ENCODE measurements at regions not wholly inside any gene's neighbourhood (a gene's known extent, or its start where the extent isn't known, plus 50 kb on each side); places are given as distances from the start of the nearest gene placed in this dataset.

DNA sequence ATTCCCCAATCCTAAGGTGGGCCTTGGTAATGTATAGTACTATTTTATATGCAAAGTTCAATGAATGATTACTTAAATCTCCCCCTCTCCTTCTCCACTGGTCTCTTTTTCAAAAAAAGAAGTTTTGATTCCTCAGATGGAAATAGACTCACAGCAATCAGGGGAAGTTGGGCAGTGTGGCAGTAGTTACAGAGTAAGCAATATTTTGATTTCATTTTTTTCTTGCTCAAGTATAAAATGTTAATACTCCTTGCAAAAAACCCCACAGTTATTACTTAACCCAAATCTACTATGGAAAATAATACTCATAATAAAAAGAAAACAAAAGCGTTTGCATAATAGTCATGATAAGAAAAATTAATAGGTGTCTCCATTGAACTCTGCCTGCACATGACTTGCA, 56.9 kb upstream of the CXCL8 start:
- Histone ChIP-seq H3K27me3 (ENCODE audit: control insufficient read depth in 1 of 2, insufficient read depth in 2 of 2, low read length in 2 of 2) (no peaks in the 10 kb centered on the region; a peak in 1 of 5 replicates), H3K4me2 (ENCODE audit: low read depth, low read length) (no peak overlapping the region), H4K20me1 (ENCODE audit: insufficient read depth, low read length) (no peaks in the 10 kb centered on the region), H2AFZ (ENCODE audit: low read length) (no peak overlapping the region), H3K9ac (ENCODE audit: insufficient read depth, low read depth, low read length) (no peak overlapping the region), H3K36me3 (replicated peaks in 1 of 2; ENCODE audit: control insufficient read depth in 1 of 2, insufficient read depth in 2 of 2, low read length in 2 of 2) (no peaks in the 10 kb centered on the region), H3K9me3 (ENCODE audit: low read length) (no peaks in the 10 kb centered on the region), H3K4me1 (ENCODE audit: insufficient read depth, low read length) (no peaks in the 10 kb centered on the region), H3K27ac (ENCODE audit: extremely low read length, insufficient read depth, low read length) (no peak overlapping the region), H3K4me3 (replicated peaks in 1 of 3; ENCODE audit: insufficient read depth in 1 of 3, low read depth in 2 of 3, low read length in 3 of 3) (no peak overlapping the region), H3K79me2 (ENCODE audit: insufficient read depth, low read length) (no peaks in the 10 kb centered on the region)
- in situ Hi-C loops (cut with HindIII; ENCODE audit: extremely low pct_ligation_motif_present, low pct_unique_long_range_greater_than_20kb) (no loop called here), intact Hi-C loops (cut with micrococcal nuclease; ENCODE audit: unreplicated experiment) (no loop called here)
- ATAC-seq (no peak), DNase-seq (ENCODE audit: low spot score) (no peak), FAIRE-seq (no peak)
- no peak for TF ChIP-seq ZNF432 (CRISPR knock-in tag; IDR thresholded peaks at IDR 0.05; ENCODE audit: borderline replicate concordance)
- TF ChIP-seq GFI1 (CRISPR knock-in tag; IDR thresholded peaks at IDR 0.05; ENCODE audit: borderline replicate concordance) = no peak
- no peak for TF ChIP-seq SUZ12 (IDR thresholded peaks at IDR 0.05; ENCODE audit: low read depth, low read length)
- TF ChIP-seq ZNF572 (CRISPR knock-in tag; IDR thresholded peaks at IDR 0.05) = no peak
- no peak for TF ChIP-seq GATAD2A (CRISPR knock-in tag; IDR thresholded peaks at IDR 0.05)
- no peak for TF ChIP-seq ZNF546 (CRISPR knock-in tag; conservative IDR thresholded peaks at IDR 0.05)
- no peak for TF ChIP-seq ZNF143 (CRISPR knock-in tag; IDR thresholded peaks at IDR 0.05)
- TF ChIP-seq ZNF367 (CRISPR knock-in tag; IDR thresholded peaks at IDR 0.05; ENCODE audit: borderline replicate concordance) = no peak
- TF ChIP-seq KLF16 (CRISPR knock-in tag; IDR thresholded peaks at IDR 0.05) = no peak
- TF ChIP-seq, protein P1, sequence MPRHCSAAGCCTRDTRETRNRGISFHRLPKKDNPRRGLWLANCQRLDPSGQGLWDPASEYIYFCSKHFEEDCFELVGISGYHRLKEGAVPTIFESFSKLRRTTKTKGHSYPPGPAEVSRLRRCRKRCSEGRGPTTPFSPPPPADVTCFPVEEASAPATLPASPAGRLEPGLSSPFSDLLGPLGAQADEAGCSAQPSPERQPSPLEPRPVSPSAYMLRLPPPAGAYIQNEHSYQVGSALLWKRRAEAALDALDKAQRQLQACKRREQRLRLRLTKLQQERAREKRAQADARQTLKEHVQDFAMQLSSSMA (CRISPR knock-in tag; IDR thresholded peaks at IDR 0.05) = no peak
- no peak for TF ChIP-seq SPEN (CRISPR knock-in tag; IDR thresholded peaks at IDR 0.05; ENCODE audit: low read depth)
- TF ChIP-seq ARNT2 (CRISPR knock-in tag; IDR thresholded peaks at IDR 0.05; ENCODE audit: low read depth) = no peak
- no TSS peak for BruUV-seq (replicated peaks)
- 0% methylated on average over 1 of the region's 1 CpG for WGBS (ENCODE audit: low lambda C conversion rate)
- ChIA-PET POLR2A (no interaction called here), CTCF (ENCODE audit: low intra/inter-chr PET ratio, low total read pairs) (no interaction called here)
